Activated T-cell treated with anti-CD3 and anti-CD28 coated beads, Interleukin-2, amount 50 U/mL, for 4 hours (primary cell): ENCODE measurements at regions not wholly inside any gene's neighbourhood (a gene's known extent, or its start where the extent isn't known, plus 50 kb on each side); places are given as distances from the start of the nearest gene placed in this dataset.

Experiments
- ATAC-seq, 2 donors: fragments of 200-7000 bp; cut with Tn5 transposase; one replicate each; pipeline ENCODE4 v1.10.0; 2021
- DNase-seq: peaks from one replicate; pipeline ENCODE4 v3.0.0-alpha.2; 2020
- H3K27me3 Mint-ChIP-seq: one replicate; pipeline ENCODE4 v1.8.0; 2021; ENCODE audit warnings: low read depth, mixed read lengths
- H3K36me3 Mint-ChIP-seq: one replicate; pipeline ENCODE4 v1.8.0; 2022; ENCODE audit warnings: mixed read lengths; ENCODE audit not compliant: insufficient read depth
- H3K4me1 Mint-ChIP-seq: one replicate; pipeline ENCODE4 v1.8.0; 2021; ENCODE audit warnings: low read depth, mixed read lengths
- H3K4me3 Mint-ChIP-seq: one replicate; pipeline ENCODE4 v1.8.0; 2021; ENCODE audit warnings: mild to moderate bottlenecking, moderate library complexity, mixed read lengths
- H3K9me3 Mint-ChIP-seq: one replicate; pipeline ENCODE4 v1.8.0; 2021; ENCODE audit warnings: mixed read lengths

- H3K4me1 Mint-ChIP-seq, result peaks cover 1% of the 10 kb centered on the region
- H3K4me3 Mint-ChIP-seq, result no peak overlapping the region
- no peaks in the 10 kb centered on the region for H3K36me3 Mint-ChIP-seq
- DNase-seq (no peak), ATAC-seq (no peak)
- H3K27me3 Mint-ChIP-seq, result no peaks in the 10 kb centered on the region
- peaks cover 34% of the 10 kb centered on the region for H3K9me3 Mint-ChIP-seq
These were observed 688.9 kb upstream of the POT1 start for GRCh38 chr7:125618516-125618915.

GRCh38 chr7:125611582-125611981 is 682.0 kb upstream of the POT1 start:
- peaks cover 20% of the 10 kb centered on the region for H3K9me3 Mint-ChIP-seq
- no peaks in the 10 kb centered on the region for H3K27me3 Mint-ChIP-seq
- no peak for ATAC-seq
- no peaks in the 10 kb centered on the region for H3K36me3 Mint-ChIP-seq
- DNase-seq, result no peak
- H3K4me3 Mint-ChIP-seq, result no peak overlapping the region
- no peaks in the 10 kb centered on the region for H3K4me1 Mint-ChIP-seq

GRCh38 chr7:125606671-125607070 is 677.0 kb upstream of the POT1 start:
- no peak overlapping the region for H3K4me3 Mint-ChIP-seq
- DNase-seq (no peak), ATAC-seq (no peak)
- H3K27me3 Mint-ChIP-seq, result no peaks in the 10 kb centered on the region
- no peaks in the 10 kb centered on the region for H3K36me3 Mint-ChIP-seq
- no peaks in the 10 kb centered on the region for H3K4me1 Mint-ChIP-seq
- H3K9me3 Mint-ChIP-seq, result peaks cover 17% of the 10 kb centered on the region

GRCh38 chr7:125605241-125605640 is 675.6 kb upstream of the POT1 start:
- no peak overlapping the region for H3K4me3 Mint-ChIP-seq
- H3K4me1 Mint-ChIP-seq, result no peaks in the 10 kb centered on the region
- no peak for ATAC-seq
- no peaks in the 10 kb centered on the region for H3K36me3 Mint-ChIP-seq
- DNase-seq, result no peak
- peaks cover 20% of the 10 kb centered on the region for H3K9me3 Mint-ChIP-seq
- H3K27me3 Mint-ChIP-seq, result no peaks in the 10 kb centered on the region

- Mint-ChIP-seq H3K4me1 (no peaks in the 10 kb centered on the region), H3K4me3 (no peak overlapping the region), H3K27me3 (no peaks in the 10 kb centered on the region), H3K36me3 (no peaks in the 10 kb centered on the region), H3K9me3 (peaks cover 28% of the 10 kb centered on the region)
- DNase-seq (no peak), ATAC-seq (no peak)
These were observed 672.8 kb upstream of the POT1 start for GRCh38 chr7:125602441-125602840.

- H3K9me3 Mint-ChIP-seq, result peaks cover 18% of the 10 kb centered on the region
- no peak overlapping the region for H3K4me3 Mint-ChIP-seq
- no peaks in the 10 kb centered on the region for H3K4me1 Mint-ChIP-seq
- DNase-seq, result no peak
- ATAC-seq, result no peak
- no peaks in the 10 kb centered on the region for H3K36me3 Mint-ChIP-seq
- no peaks in the 10 kb centered on the region for H3K27me3 Mint-ChIP-seq
These were observed 669.8 kb upstream of the POT1 start for GRCh38 chr7:125599387-125599786.

GRCh38 chr7:125592331-125592730 is 662.7 kb upstream of the POT1 start:
- H3K27me3 Mint-ChIP-seq, result no peaks in the 10 kb centered on the region
- no peak overlapping the region for H3K4me3 Mint-ChIP-seq
- ATAC-seq, result no peak

GRCh38 chr7:125573126-125573525 is 643.5 kb upstream of the POT1 start:
- no peaks in the 10 kb centered on the region for H3K36me3 Mint-ChIP-seq
- H3K9me3 Mint-ChIP-seq, result peaks cover 14% of the 10 kb centered on the region
- ATAC-seq (no peak), DNase-seq (no peak)
- H3K4me1 Mint-ChIP-seq, result no peaks in the 10 kb centered on the region
- H3K27me3 Mint-ChIP-seq, result no peaks in the 10 kb centered on the region
- H3K4me3 Mint-ChIP-seq, result no peak overlapping the region

More at GRCh38 chr7:125592331-125592730, 662.7 kb upstream of the POT1 start:
- no peaks in the 10 kb centered on the region for H3K4me1 Mint-ChIP-seq
- H3K9me3 Mint-ChIP-seq, result peaks cover 9% of the 10 kb centered on the region
- no peak for DNase-seq
- H3K36me3 Mint-ChIP-seq, result no peaks in the 10 kb centered on the region

GRCh38 chr7:125572414-125572813 is 642.8 kb upstream of the POT1 start:
- Mint-ChIP-seq H3K27me3 (no peaks in the 10 kb centered on the region), H3K9me3 (peaks cover 12% of the 10 kb centered on the region), H3K36me3 (no peaks in the 10 kb centered on the region), H3K4me1 (no peaks in the 10 kb centered on the region), H3K4me3 (no peak overlapping the region)
- DNase-seq, result no peak
- ATAC-seq, result no peak

GRCh38 chr7:125568799-125569198 is 639.2 kb upstream of the POT1 start:
- ATAC-seq (no peak), DNase-seq (no peak)
- Mint-ChIP-seq H3K4me3 (no peak overlapping the region), H3K4me1 (no peaks in the 10 kb centered on the region), H3K27me3 (no peaks in the 10 kb centered on the region), H3K9me3 (peaks cover 7% of the 10 kb centered on the region), H3K36me3 (no peaks in the 10 kb centered on the region)

- DNase-seq, result no peak
- H3K27me3 Mint-ChIP-seq, result no peaks in the 10 kb centered on the region
- H3K9me3 Mint-ChIP-seq, result peaks cover 7% of the 10 kb centered on the region
- H3K4me3 Mint-ChIP-seq, result no peak overlapping the region
- no peaks in the 10 kb centered on the region for H3K4me1 Mint-ChIP-seq
- H3K36me3 Mint-ChIP-seq, result no peaks in the 10 kb centered on the region
- no peak for ATAC-seq
These were observed 638.1 kb upstream of the POT1 start for GRCh38 chr7:125567686-125568085.

- H3K36me3 Mint-ChIP-seq, result no peaks in the 10 kb centered on the region
- peaks cover 3% of the 10 kb centered on the region for H3K9me3 Mint-ChIP-seq
- no peaks in the 10 kb centered on the region for H3K27me3 Mint-ChIP-seq
- no peak for DNase-seq
- H3K4me3 Mint-ChIP-seq, result no peak overlapping the region
- no peaks in the 10 kb centered on the region for H3K4me1 Mint-ChIP-seq
- ATAC-seq, result no peak
These were observed 634.4 kb upstream of the POT1 start for GRCh38 chr7:125563964-125564529.

- Mint-ChIP-seq H3K36me3 (no peaks in the 10 kb centered on the region), H3K4me1 (no peaks in the 10 kb centered on the region), H3K9me3 (peaks cover 3% of the 10 kb centered on the region), H3K27me3 (no peaks in the 10 kb centered on the region), H3K4me3 (no peak overlapping the region)
- ATAC-seq (no peak), DNase-seq (no peak)
These were observed 633.9 kb upstream of the POT1 start for GRCh38 chr7:125563557-125563956.

GRCh38 chr7:125561006-125561405 is 631.4 kb upstream of the POT1 start:
- ATAC-seq, result no peak
- no peaks in the 10 kb centered on the region for H3K36me3 Mint-ChIP-seq
- H3K9me3 Mint-ChIP-seq, result peaks cover 3% of the 10 kb centered on the region

GRCh38 chr7:125559921-125560320 is 630.3 kb upstream of the POT1 start:
- no peaks in the 10 kb centered on the region for H3K36me3 Mint-ChIP-seq

More at GRCh38 chr7:125561006-125561405, 631.4 kb upstream of the POT1 start:
- no peak for DNase-seq
- Mint-ChIP-seq H3K27me3 (no peaks in the 10 kb centered on the region), H3K4me1 (no peaks in the 10 kb centered on the region), H3K4me3 (no peak overlapping the region)

GRCh38 chr7:125555916-125556315 is 626.3 kb upstream of the POT1 start:
- Mint-ChIP-seq H3K4me1 (no peaks in the 10 kb centered on the region), H3K27me3 (no peaks in the 10 kb centered on the region), H3K4me3 (no peak overlapping the region), H3K36me3 (no peaks in the 10 kb centered on the region), H3K9me3 (peaks cover 12% of the 10 kb centered on the region)
- ATAC-seq, result no peak
- no peak for DNase-seq

More at GRCh38 chr7:125559921-125560320, 630.3 kb upstream of the POT1 start:
- Mint-ChIP-seq H3K4me3 (no peak overlapping the region), H3K9me3 (peaks cover 12% of the 10 kb centered on the region), H3K4me1 (no peaks in the 10 kb centered on the region), H3K27me3 (no peaks in the 10 kb centered on the region)
- DNase-seq (no peak), ATAC-seq (no peak)
